ENCODE measurements at regions not wholly inside any gene's neighbourhood (a gene's known extent, or its start where the extent isn't known, plus 50 kb on each side); places are given as distances from the start of the nearest gene placed in this dataset.

- Histone ChIP-seq H3K4me3 (no peak overlapping the region), H3K27me3 (replicated peaks) (0 out of 2 replicates have a peak, but pooled peaks cover 5% of the 10 kb centered on the region), H3K9me3 (replicated peaks) (no peaks in the 10 kb centered on the region), H3K27ac (no peak overlapping the region), H3K4me1 (replicated peaks) (no peaks in the 10 kb centered on the region), H3K36me3 (no peaks in the 10 kb centered on the region)
- DNase-seq (ENCODE audit: low read depth in 1 of 2, low spot score in 2 of 2) = no peak
Observed at GRCh38 chr10:61330669-61331068, 122.5 kb downstream of the TMEM26 start.

GRCh38 chr10:61329854-61330253, 123.3 kb downstream of the TMEM26 start:
- Histone ChIP-seq H3K9me3 (replicated peaks) (no peaks in the 10 kb centered on the region), H3K4me3 (no peak overlapping the region), H3K4me1 (replicated peaks) (no peaks in the 10 kb centered on the region), H3K27me3 (replicated peaks) (0 out of 2 replicates have a peak, but pooled peaks cover 6% of the 10 kb centered on the region), H3K36me3 (no peaks in the 10 kb centered on the region), H3K27ac (no peak overlapping the region)
- no peak for DNase-seq (ENCODE audit: low read depth in 1 of 2, low spot score in 2 of 2)

- no peaks in the 10 kb centered on the region for H3K36me3 ChIP-seq
- no peak overlapping the region for H3K27ac ChIP-seq
- H3K27me3 ChIP-seq (replicated peaks) = 0 out of 2 replicates have a peak, but pooled peaks cover 7% of the 10 kb centered on the region
- no peak overlapping the region for H3K4me3 ChIP-seq
- DNase-seq (ENCODE audit: low read depth in 1 of 2, low spot score in 2 of 2) = no peak
- H3K9me3 ChIP-seq (replicated peaks) = no peaks in the 10 kb centered on the region
- H3K4me1 ChIP-seq (replicated peaks) = no peaks in the 10 kb centered on the region
Observed at GRCh38 chr10:61325223-61325960, 127.8 kb downstream of the TMEM26 start.

- Histone ChIP-seq H3K4me1 (replicated peaks) (no peaks in the 10 kb centered on the region), H3K27ac (no peak overlapping the region), H3K9me3 (replicated peaks) (no peaks in the 10 kb centered on the region), H3K27me3 (replicated peaks) (0 out of 2 replicates have a peak, but pooled peaks cover 7% of the 10 kb centered on the region), H3K4me3 (no peak overlapping the region), H3K36me3 (no peaks in the 10 kb centered on the region)
- no peak for DNase-seq (ENCODE audit: low read depth in 1 of 2, low spot score in 2 of 2)
Observed at GRCh38 chr10:61323726-61324125, 129.5 kb downstream of the TMEM26 start.

GRCh38 chr10:61321041-61321857, 131.9 kb downstream of the TMEM26 start:
- Histone ChIP-seq H3K27ac (no peak overlapping the region), H3K36me3 (no peaks in the 10 kb centered on the region), H3K9me3 (replicated peaks) (no peaks in the 10 kb centered on the region), H3K4me3 (no peak overlapping the region), H3K4me1 (replicated peaks) (no peaks in the 10 kb centered on the region), H3K27me3 (replicated peaks) (0 out of 2 replicates have a peak, but pooled peaks cover 7% of the 10 kb centered on the region)
- DNase-seq (ENCODE audit: low read depth in 1 of 2, low spot score in 2 of 2) = no peak

- Histone ChIP-seq H3K4me1 (replicated peaks) (no peaks in the 10 kb centered on the region), H3K9me3 (replicated peaks) (no peaks in the 10 kb centered on the region), H3K36me3 (no peaks in the 10 kb centered on the region), H3K27ac (no peak overlapping the region), H3K4me3 (no peak overlapping the region), H3K27me3 (replicated peaks) (0 out of 2 replicates have a peak, but pooled peaks cover 2% of the 10 kb centered on the region)
- DNase-seq (ENCODE audit: low read depth in 1 of 2, low spot score in 2 of 2) = no peak
Observed at GRCh38 chr10:61320257-61320587, 133.0 kb downstream of the TMEM26 start.

GRCh38 chr10:61319386-61320256, 133.6 kb downstream of the TMEM26 start:
- H3K9me3 ChIP-seq (replicated peaks) = no peaks in the 10 kb centered on the region
- no peaks in the 10 kb centered on the region for H3K4me1 ChIP-seq (replicated peaks)
- H3K27me3 ChIP-seq (replicated peaks) = no peaks in the 10 kb centered on the region
- no peaks in the 10 kb centered on the region for H3K36me3 ChIP-seq
- H3K27ac ChIP-seq = no peak overlapping the region
- H3K4me3 ChIP-seq = no peak overlapping the region
- DNase-seq (ENCODE audit: low read depth in 1 of 2, low spot score in 2 of 2) = no peak

GRCh38 chr10:61318429-61318828, 134.8 kb downstream of the TMEM26 start:
- Histone ChIP-seq H3K4me3 (no peak overlapping the region), H3K4me1 (replicated peaks) (no peaks in the 10 kb centered on the region), H3K27me3 (replicated peaks) (no peaks in the 10 kb centered on the region), H3K36me3 (no peaks in the 10 kb centered on the region), H3K9me3 (replicated peaks) (no peaks in the 10 kb centered on the region), H3K27ac (no peak overlapping the region)
- DNase-seq (ENCODE audit: low read depth in 1 of 2, low spot score in 2 of 2) = no peak

GRCh38 chr10:61317706-61318105, 135.5 kb downstream of the TMEM26 start:
- Histone ChIP-seq H3K9me3 (replicated peaks) (no peaks in the 10 kb centered on the region), H3K27me3 (replicated peaks) (no peaks in the 10 kb centered on the region)
- DNase-seq (ENCODE audit: low read depth in 1 of 2, low spot score in 2 of 2) = no peak

GRCh38 chr10:61316676-61317265, 136.4 kb downstream of the TMEM26 start:
- no peaks in the 10 kb centered on the region for H3K9me3 ChIP-seq (replicated peaks)
- DNase-seq (ENCODE audit: low read depth in 1 of 2, low spot score in 2 of 2) = no peak
- H3K36me3 ChIP-seq = no peaks in the 10 kb centered on the region
- H3K27ac ChIP-seq = no peak overlapping the region
- no peaks in the 10 kb centered on the region for H3K27me3 ChIP-seq (replicated peaks)
- H3K4me3 ChIP-seq = no peak overlapping the region
- H3K4me1 ChIP-seq (replicated peaks) = no peaks in the 10 kb centered on the region

More at GRCh38 chr10:61317706-61318105, 135.5 kb downstream of the TMEM26 start:
- no peak overlapping the region for H3K4me3 ChIP-seq
- no peaks in the 10 kb centered on the region for H3K36me3 ChIP-seq
- H3K4me1 ChIP-seq (replicated peaks) = no peaks in the 10 kb centered on the region
- no peak overlapping the region for H3K27ac ChIP-seq

GRCh38 chr10:61314273-61314672, 138.9 kb downstream of the TMEM26 start:
- Histone ChIP-seq H3K4me1 (replicated peaks) (no peaks in the 10 kb centered on the region), H3K27me3 (replicated peaks) (no peaks in the 10 kb centered on the region), H3K4me3 (no peak overlapping the region), H3K27ac (no peak overlapping the region), H3K36me3 (no peaks in the 10 kb centered on the region), H3K9me3 (replicated peaks) (no peaks in the 10 kb centered on the region)
- DNase-seq (ENCODE audit: low read depth in 1 of 2, low spot score in 2 of 2) = no peak

GRCh38 chr10:61313460-61313859, 139.7 kb downstream of the TMEM26 start:
- no peaks in the 10 kb centered on the region for H3K36me3 ChIP-seq
- no peak overlapping the region for H3K4me3 ChIP-seq
- no peaks in the 10 kb centered on the region for H3K4me1 ChIP-seq (replicated peaks)
- H3K27me3 ChIP-seq (replicated peaks) = no peaks in the 10 kb centered on the region
- H3K9me3 ChIP-seq (replicated peaks) = no peaks in the 10 kb centered on the region
- DNase-seq (ENCODE audit: low read depth in 1 of 2, low spot score in 2 of 2) = no peak
- H3K27ac ChIP-seq = no peak overlapping the region

GRCh38 chr10:61304746-61305145, 148.4 kb downstream of the TMEM26 start:
- Histone ChIP-seq H3K36me3 (no peaks in the 10 kb centered on the region), H3K27me3 (replicated peaks) (no peaks in the 10 kb centered on the region), H3K27ac (no peak overlapping the region), H3K4me1 (replicated peaks) (no peaks in the 10 kb centered on the region), H3K9me3 (replicated peaks) (no peaks in the 10 kb centered on the region), H3K4me3 (no peak overlapping the region)
- no peak for DNase-seq (ENCODE audit: low read depth in 1 of 2, low spot score in 2 of 2)
